GM08714 (cell line): ENCODE measurements at regions not wholly inside any gene's neighbourhood (a gene's known extent, or its start where the extent isn't known, plus 50 kb on each side); places are given as distances from the start of the nearest gene placed in this dataset.

Source experiments
- H3K4me3 ChIP-seq: fragments of 200-500 bp; sonication (Bioruptor generic); 2 replicates; pipeline ENCODE4 v1.5.1; 2014; ENCODE audit warnings: mild to moderate bottlenecking, low read length, inconsistent platforms
- ZNF274 ChIP-seq: IDR thresholded peaks from 2 replicates; pipeline ENCODE4 v1.6.1; 2012; ENCODE audit warnings: mild to moderate bottlenecking, low read depth, low read length

DNA sequence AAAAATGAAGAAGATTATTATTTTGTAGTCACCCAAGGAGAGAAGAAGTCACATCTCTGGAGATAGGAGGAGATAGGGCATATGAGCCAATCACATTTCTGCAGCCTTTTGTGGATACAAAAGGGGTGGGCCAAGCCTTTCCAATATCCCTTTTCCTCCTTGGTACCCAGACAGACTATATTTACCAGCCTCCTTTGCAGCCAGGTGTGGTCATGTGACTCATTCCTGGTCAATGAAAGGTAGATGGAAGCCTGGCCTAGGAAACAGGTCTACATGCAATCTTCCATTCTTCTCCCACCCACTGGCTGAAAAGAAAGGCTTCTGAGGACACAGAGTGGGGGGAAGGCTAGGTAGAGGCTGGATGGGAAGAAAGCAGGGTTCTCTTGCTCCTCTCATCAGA lies 58.1 kb upstream of the ERG start:
- H3K4me3 ChIP-seq, result no peak overlapping the region
- no peak for TF ChIP-seq ZNF274

DNA sequence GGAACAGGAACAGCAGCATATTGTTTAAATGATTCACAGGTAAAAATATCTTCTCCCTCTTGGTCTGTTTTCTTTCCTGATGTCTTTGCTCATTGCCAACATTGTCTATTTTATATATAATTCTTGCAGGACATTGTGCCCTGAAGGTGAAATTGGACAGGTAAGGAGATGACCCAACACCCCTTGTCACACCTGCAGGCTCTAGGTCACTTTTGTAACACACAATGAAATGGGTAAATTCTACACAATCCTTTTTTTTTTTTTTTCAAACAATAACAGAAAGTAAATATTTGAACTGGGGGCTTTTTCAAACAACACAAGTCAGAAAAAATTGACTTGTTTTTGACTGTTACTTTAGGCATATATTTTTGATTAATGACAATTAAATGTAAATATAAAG lies 62.9 kb upstream of the ERG start:
- TF ChIP-seq ZNF274, result no peak
- H3K4me3 ChIP-seq, result no peak overlapping the region

DNA sequence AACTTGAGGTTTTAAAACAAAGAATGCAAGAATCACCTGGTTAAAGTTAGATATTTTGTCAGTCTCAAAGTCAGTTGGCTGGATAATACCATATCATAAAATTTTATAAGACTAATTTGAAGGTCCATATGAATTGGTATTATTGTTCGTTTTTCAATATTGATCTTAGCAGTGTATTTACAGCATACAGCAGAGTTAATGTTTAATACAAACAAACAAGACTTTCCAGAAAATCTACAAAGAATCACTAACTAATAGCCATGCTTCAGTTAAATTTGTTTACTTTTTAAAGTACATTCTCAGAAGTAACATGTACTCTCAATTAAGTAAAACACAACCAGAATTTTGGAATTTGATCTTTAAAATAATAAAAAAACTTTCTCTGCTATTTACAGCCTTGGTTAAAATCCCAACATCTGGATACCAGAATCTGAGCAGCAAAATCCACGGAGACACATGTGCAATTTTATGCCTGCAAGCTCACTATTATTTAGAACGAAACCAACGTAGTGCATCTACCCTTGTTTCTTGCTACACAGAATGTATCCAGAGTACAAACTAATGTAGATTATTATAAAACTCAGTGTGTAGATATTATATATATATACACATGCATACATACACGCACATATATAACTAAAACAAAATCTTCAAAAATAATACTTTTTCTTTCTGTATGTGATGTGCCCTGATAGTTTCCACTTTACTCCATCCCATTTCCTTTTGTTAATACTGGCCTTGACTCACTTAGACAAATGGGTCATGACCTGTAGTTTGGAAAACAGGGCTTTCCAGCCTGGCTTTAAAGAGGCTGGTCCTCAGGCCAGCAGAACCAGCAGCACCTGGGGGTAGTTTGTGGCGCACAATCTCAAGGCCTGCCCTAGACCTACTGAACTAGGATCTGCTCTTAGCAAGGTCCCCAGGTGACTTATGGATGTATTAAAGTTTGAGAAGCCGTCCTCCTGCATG lies 63.6 kb upstream of the ERG start:
- H3K4me3 ChIP-seq, result no peak overlapping the region
- no peak for TF ChIP-seq ZNF274

DNA sequence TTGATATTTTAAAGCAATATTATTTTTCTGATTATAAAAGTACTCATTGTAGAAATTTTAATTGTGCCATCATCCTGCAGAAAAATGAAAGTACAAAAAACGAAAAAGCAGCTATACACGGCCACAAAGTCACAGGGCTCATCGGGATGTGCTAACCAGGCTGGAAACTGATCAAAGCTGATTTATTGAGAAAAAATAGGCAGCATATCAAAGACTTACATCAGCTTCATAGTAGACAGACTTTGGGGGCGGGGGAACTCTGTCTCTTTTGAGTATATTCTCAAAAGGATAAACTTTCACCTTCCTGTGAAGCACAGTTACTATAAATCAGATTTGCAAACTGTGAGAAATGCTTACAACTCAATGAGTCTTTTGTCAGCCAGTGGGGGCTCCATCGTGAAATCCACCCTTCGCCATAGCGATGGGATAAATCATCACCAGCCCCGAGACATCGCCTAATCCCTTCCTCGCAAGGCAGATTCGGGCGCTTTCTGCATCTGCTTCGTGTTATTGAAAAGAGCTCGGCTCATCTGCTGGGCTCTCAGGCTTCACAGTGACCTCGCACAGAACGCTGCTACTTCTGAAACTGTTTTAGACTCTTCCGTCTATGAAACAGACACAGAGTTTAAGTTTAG lies 69.2 kb upstream of the ERG start:
- H3K4me3 ChIP-seq, result no peak overlapping the region
- no peak for TF ChIP-seq ZNF274

DNA sequence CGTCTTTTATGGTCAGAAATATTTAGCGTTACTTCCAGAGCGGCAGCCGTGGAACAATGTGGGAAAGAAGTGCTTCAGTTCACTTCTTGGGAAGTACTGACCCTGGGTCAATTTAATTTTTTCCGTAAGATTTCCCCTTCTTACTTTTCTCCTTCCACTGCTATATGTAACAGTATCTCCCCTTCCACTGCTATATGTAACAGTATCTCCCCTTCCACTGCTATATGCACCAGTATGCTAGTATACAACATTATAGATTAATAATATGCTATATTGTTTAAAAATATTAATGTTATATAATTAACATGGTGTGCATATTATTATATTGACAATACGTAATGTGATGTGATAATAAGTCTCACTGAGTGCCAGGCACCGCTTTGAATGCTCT lies 69.7 kb upstream of the ERG start:
- no peak overlapping the region for H3K4me3 ChIP-seq
- TF ChIP-seq ZNF274, result no peak

DNA sequence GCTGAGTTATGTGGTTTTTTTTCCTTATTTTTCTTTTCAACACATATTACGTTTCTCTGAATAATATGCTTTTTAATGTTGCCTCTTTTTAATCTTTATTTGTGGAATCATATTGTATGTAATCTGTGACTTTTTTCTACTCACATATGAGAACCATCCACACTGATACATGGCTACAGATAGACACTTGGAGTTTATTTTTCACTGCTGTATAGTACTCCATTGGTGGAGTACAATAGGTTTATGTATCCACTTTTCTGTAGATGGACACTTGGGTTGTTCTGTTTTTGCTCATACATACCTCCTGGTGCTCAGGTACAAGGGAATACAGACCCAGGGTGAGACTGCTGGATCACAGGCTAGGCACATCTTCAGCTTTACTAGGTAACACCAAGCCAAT lies 71.5 kb upstream of the ERG start:
- H3K4me3 ChIP-seq, result no peak overlapping the region
- TF ChIP-seq ZNF274, result no peak

DNA sequence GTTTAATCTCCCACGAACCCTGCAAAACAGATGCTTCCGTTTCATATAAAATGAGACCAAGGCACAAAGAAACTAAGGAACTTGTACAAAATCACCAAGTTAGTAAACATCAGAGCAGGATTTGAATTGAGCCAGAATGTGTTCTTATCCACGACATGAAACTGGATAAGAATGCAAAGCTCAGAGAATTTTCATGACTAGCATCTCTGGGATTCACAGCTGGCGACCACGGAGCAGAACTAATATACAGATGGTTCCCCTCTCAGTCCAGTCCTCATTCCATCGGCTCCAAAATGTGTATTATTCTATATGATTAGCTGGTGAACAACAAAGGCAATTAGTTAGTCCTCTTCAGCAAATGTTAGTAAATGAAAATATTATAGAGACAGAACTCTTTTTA lies 72.3 kb upstream of the ERG start:
- no peak for TF ChIP-seq ZNF274
- no peak overlapping the region for H3K4me3 ChIP-seq

DNA sequence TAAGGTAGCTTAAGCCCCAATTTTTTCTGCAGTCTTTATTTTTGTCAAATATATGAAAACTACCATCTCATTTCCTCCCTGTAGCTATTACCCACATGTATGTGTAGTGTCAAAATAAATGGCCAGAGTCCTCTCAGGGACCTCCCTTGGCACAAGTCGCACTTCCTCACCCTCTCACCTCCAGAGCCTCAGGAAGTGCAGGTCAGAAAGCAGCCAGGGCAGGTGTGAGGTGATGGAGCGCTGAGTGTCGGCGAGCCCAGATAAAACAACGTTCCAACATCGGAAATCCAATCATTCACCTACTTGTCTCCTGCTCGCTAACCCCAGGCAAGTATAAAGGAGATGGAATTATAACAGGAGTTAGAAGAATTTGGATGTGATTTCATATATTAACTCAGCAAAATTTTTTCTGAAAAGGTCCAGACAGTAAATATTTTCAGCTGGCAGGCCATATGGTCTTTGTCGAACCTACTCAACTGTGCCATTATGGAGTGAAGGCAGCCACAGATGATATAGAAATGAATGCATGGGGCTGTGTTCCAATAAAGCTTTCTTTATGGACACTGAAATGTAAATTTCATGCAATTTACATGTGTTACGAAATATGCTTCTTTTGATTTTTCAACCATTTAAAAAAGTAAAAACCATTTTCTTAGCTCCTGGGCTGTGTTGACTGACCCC lies 76.8 kb upstream of the ERG start:
- no peak for TF ChIP-seq ZNF274
- H3K4me3 ChIP-seq, result no peak overlapping the region

DNA sequence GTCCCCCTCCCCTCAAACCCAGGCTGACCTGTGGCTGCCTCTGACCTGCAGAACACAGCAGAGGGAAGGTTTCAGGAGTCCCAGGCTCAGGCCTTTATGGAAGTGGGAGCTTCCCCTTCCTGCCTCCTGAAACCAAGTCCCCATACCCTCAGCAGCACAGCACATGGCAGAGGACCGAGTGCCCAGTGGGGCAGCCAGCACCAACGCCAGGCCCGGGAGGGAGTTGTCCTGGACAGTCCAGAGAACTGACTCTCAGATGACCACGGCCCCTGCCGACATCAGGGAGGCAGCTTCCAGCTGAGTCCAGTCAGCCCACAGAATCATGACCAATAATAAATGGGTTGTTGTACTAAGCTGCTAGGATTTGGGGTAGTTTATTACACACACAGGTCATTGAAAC lies 79.6 kb upstream of the ERG start:
- no peak for TF ChIP-seq ZNF274
- no peak overlapping the region for H3K4me3 ChIP-seq

DNA sequence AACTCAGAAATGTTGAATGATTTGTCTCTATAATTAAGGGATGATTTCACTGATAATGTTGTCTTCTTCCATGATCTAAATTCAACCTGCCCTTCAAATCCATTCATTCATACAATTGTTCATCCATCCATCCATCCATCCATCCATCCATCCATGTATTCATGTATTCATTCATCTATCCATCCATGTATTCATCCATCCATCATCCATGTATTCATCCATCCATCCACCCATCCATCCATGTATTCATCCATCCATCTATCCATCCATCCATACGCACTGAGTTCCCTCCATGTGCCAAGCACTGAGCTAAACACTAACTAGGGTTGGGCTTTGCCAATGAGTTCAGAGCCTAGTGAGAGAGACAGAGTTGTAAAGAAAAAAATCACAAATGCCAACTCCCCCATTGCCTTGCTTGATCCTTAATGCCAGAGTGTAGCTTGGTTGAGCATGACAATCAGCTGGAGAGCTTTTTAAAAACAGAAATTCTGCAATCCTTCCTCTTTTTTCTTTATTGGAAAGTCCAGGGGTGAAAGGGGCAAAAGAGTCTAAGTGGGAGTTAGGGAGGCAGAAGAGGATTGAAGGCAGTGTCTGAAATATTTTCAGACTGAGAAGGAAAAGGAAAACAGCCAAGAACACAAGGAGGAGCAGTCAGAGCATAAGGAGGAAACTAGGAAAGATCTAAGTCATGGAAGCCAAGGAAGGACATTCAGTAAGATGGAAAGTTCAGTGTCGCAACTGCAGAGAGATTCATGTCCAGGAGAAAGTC lies 92.4 kb upstream of the ERG start:
- TF ChIP-seq ZNF274, result no peak
- no peak overlapping the region for H3K4me3 ChIP-seq

DNA sequence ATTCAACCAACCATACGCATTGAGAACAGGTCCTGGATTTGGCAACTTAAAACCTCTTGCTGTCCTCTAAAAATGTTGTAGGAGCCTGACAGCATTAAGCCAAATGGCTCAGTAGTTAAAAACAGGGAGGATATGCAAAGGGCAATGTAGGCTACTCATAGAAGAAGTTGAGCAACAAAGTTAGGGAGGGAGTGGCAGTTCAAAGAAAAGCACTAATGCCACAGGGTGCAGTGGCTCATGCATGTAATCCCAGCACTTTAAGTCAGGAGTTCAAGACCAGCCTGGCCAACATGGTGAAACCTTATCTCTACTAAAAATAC lies 92.9 kb upstream of the ERG start:
- no peak for TF ChIP-seq ZNF274
- H3K4me3 ChIP-seq, result no peak overlapping the region

DNA sequence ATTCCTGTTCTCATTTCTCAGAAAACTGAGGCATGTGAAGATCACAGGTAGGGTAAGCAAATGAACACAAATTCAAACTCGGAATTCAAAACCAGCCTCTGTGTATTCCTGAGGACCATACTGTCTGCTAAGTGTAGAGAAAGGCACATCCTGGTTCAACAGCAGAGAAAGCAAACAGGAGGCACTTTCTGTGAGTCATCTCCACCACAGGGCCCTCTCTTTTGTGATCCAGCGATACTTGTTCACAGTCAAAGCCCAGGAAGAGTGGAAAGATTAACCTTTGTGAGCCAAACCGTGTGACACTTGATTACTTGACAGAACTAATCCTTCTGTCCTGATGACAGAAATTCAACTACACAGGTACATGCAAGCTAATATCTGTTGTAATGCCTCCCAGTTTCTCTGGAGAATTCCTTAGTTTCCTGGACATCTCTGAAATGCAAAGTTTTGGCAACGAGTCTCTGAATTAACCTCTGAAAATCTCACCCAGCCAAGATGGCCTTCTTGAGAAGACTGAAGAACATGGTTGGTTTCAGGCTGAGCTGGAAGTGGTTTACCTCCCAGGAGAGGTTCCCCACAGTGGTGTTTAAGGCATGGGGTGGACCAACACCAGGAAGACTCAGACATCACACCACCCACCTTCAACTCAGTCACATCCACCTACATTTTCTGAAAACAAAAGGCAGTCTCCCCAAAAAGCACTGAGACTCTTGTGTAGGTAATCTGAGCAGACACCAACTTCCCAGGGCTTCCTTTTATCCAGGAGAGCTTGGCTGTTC lies 98.2 kb upstream of the ERG start:
- H3K4me3 ChIP-seq, result no peak overlapping the region
- TF ChIP-seq ZNF274, result no peak

DNA sequence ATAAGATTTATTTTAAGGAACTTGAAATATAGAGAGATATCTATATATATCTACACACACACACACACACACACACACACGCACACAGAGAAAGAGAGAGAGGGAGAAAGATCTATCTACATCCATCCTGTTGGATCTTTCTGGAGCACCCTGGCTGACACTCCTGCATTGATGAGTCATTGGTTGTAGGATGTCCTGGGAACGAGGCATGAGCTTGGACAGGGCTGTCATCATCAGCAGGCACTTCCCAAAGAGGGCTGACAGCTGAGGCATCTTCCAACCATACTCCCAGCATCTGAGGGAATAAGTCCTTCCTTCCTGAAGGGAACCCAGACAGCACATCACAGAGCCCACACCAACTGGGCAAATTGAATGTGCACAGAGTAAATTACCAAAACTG lies 99.1 kb upstream of the ERG start:
- no peak for TF ChIP-seq ZNF274
- H3K4me3 ChIP-seq, result no peak overlapping the region

DNA sequence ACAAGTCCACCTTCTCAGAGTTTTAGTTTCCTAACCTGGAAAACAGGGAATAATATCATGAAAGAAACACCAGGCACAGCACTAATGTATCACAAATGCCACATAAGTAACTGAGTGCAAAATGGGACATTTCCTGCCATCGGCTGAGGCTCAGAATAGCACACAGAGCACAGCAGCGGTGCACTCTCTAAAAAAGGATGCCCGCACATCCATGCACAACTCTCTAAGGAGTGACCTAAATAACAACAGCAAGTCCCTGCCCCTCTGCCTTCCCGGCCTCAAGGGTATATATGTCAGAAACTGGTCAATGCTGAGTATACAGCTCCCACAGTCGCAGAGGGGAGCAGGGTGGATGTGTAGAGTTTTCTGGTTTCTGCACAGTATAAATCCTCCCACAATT lies 100.1 kb upstream of the ERG start:
- no peak for TF ChIP-seq ZNF274
- H3K4me3 ChIP-seq, result no peak overlapping the region
